ENCODE measurements at regions not wholly inside any gene's neighbourhood (a gene's known extent, or its start where the extent isn't known, plus 50 kb on each side); places are given as distances from the start of the nearest gene placed in this dataset.
"Not testable (repeated sequence)": the region's sequence is repeated elsewhere in the genome, so short reads cannot be mapped to it uniquely, and the experiment has no call there.

DNA sequence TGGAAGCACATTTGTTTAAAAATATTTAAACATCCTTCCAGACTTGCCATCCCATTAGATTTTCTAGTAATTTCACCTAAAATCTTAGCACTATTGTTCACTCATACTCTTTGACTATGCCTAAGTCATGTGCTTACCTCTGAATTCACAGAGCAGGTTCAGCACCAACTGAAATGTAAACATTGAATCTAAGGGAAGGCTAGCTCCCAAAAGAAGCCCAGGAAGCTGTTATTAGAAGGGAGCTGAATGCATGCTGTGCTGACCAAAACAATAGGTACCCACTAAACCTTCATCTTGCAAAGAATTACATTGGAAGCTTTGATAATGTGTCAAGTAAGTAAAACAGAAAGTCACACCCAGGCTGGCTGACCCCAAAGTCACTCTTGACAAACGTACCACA lies 571.3 kb downstream of the GABRG2 start:
- DNase-seq, result no peak

DNA sequence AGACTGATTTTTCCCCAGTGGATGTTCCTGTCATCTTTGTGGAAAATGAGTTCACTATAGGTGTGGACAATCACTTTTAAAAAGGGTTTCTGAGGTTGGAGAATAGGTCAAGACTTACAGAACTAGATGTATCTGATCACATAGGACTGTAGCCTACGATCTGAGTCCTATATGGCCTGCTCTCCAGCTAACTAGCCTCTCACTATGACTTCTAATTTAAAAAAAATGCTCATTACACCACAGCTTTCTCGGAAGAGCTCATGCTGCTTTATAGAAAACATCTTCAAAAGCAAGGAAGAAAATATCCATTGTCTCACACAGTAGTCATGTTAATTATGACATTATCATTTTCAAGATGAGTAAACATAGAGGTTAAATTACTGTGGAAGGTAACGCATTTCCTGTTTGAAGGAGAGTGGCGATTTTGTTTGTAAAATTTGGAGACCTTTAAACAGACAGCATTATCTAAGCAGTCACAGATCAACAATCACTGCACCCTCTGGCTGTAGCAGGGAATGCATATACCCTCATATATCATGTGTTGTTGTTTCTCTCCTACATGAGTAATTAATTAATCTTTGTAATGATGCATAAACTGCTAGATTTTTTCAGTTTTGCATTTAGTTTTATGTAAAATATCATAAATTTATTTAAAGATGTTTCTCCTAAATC lies 573.7 kb downstream of the GABRG2 start:
- DNase-seq, result no peak

- DNase-seq, result no peak
Measured at GRCh38 chr5:162654661-162655405, 587.3 kb downstream of the GABRG2 start.

DNA sequence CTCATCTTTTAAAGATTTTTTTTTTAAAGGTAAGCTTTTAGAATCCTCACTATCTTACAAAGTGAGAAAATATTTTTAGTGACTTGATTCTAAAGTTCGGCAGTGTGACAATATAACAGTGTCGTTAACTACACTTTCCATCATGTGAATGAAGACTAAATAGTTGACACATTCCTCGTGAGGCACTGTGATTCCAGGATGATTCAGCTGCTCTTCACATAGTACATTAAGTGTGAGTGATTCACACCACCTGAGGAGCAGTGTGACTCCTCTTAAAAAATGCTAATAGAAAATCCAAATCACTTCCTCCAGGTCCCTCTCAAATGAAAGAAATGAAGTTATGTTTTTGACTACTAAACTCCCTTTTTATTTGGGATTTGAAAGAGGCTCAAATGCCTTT lies 589.5 kb downstream of the GABRG2 start:
- no peak for DNase-seq

DNA sequence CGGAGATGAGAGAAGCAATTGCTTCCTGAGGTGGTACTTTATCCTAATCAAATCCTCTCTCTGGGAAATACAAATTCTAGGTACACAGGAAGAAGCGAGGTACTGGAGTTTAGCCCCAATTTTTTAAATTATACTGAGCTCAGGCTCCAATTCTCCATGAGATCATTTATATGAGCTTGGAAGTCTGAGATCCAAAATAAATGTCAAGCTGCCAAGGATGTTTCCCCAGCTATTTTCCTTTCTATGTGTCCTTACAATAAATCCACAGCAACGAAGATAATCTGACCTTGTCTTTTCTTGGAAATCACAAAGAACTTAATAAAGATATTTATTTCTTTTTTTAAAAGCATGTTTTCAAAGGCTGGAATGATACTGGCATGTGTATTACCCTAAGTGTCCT lies 597.3 kb downstream of the GABRG2 start:
- DNase-seq, result no peak

GRCh38 chr5:162668926-162669325 lies 601.4 kb downstream of the GABRG2 start:
- no peak for DNase-seq

GRCh38 chr5:162672061-162672460 lies 604.5 kb downstream of the GABRG2 start:
- no peak for DNase-seq

GRCh38 chr5:162683284-162683683 lies 615.7 kb downstream of the GABRG2 start:
- no peak for DNase-seq

DNA sequence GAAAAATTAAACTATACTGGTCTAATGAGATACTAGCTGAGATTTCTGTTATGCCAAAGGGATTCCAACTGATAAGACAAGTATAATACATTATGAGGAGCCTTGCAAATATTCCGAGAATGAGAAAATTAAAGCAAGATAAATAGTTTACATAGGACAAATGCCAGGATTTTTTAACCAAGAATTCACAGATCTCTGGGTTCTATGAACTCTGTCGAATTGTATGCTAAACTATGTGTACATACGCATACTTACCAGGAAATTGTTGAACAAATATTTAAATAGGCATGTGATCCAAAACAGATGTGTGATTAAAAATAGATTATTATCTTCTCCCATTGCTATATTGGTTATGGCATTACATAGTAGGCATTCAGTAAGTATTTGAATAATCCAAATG lies 616.6 kb downstream of the GABRG2 start:
- no peak for DNase-seq

- no peak for DNase-seq
Measured at GRCh38 chr5:162685302-162685701, 617.7 kb downstream of the GABRG2 start.

DNA sequence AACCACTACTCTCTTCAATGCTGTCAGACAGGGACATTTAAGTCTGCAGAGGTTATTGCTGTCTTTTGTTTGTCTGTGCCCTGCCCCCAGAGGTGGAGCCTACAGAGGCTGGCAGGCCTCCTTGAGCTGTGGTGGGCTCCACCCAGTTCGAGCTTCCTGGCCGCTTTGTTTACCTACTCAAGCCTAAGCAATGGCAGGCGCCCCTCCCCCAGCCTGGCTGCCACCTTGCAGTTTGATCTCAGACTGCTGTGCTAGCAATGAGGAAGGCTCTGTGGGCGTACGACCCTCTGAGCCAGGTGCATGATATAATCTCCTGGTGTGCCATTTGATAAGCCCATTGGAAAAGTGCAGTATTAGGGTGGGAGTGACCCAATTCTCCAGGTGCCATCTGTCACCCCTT lies 628.7 kb downstream of the GABRG2 start:
- not testable (repeated sequence) for DNase-seq

- no peak for DNase-seq
Measured at GRCh38 chr5:162699361-162699760, 631.8 kb downstream of the GABRG2 start.

GRCh38 chr5:162703914-162704313 lies 636.3 kb downstream of the GABRG2 start:
- DNase-seq, result no peak

GRCh38 chr5:162711244-162711643 lies 643.7 kb downstream of the GABRG2 start:
- DNase-seq, result no peak

GRCh38 chr5:162719720-162720119 lies 652.1 kb downstream of the GABRG2 start:
- no peak for DNase-seq

- no peak for DNase-seq
Measured at GRCh38 chr5:162721125-162721524, 653.6 kb downstream of the GABRG2 start.

DNA sequence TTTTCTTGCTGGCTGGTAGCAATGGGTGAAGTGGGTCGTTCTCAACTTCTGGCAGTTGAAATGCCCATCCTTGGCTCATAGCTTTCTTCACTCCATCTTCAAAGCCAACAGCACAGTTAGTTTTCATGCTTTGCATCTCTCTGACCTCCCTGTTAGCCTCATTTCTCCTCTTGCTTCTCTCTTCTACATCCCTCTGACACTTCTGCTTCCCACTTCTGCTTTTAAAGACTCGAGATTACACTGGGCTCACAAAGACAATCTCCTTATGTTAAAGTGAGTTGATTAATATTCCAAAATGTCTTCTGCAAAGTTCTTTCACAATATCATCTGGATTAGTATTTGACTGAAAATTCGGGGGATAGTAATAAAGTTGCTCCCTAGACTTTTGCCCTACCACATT lies 684.8 kb upstream of the CCNG1 start:
- no peak for DNase-seq

- no peak for DNase-seq
Measured at GRCh38 chr5:162762119-162762518, 675.3 kb upstream of the CCNG1 start.

DNA sequence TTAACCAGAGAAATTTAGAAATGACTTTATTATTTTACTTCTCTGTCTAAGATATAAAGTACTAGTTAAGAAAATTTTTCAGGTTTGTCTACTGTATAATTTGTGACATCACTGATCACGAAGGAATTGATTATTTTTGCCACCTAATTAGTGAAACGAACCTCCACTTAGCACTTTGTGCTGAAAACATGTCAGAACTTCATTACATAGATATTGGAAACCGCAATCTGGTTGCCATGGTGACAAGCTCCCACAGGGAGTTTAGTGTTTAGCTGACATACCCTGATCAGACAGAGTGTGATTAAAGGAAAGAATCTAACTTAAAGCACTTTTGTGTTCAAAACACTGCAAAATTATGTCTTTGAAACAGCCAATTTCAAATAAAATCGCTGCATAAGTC lies 668.4 kb upstream of the CCNG1 start:
- no peak for DNase-seq

DNA sequence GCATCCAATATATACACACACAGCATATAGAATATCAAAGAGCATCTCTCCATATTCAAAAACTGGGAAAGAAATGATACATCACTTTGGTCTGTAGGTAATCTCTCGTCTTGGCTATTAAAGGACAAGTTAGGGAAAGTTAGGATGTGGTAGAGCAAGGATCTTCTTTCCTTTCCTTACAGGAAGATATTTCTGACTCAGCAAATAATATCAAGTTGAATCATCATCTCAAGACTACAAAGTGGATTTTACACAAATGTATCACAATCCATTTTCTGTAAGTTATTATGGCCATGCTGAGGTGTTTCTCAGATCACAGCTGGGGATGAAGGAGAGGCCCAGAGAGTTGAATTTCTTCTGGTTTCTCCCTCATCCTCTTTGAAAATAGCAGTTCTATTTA lies 651.7 kb upstream of the CCNG1 start:
- DNase-seq, result no peak

DNA sequence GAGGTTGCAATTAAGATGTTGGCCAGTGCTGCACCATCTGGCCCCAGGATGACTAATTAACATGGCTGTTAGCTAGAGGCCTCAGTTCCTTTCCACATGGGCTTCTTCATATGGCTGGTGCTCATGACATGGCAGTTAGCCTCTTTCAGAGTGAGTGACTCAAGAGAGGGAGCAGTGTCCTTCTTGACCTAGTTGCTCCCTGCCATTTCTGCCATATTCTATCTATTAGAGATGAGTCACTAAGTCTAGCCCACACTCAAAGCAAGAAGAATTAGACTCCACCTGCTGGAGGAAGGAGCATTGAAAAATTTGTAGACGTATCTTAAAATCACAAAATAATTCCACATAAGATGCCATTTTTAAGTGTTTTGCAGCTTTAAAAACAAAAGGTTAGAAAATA lies 651.2 kb upstream of the CCNG1 start:
- no peak for DNase-seq

GRCh38 chr5:162796507-162796906 lies 640.9 kb upstream of the CCNG1 start:
- no peak for DNase-seq

DNA sequence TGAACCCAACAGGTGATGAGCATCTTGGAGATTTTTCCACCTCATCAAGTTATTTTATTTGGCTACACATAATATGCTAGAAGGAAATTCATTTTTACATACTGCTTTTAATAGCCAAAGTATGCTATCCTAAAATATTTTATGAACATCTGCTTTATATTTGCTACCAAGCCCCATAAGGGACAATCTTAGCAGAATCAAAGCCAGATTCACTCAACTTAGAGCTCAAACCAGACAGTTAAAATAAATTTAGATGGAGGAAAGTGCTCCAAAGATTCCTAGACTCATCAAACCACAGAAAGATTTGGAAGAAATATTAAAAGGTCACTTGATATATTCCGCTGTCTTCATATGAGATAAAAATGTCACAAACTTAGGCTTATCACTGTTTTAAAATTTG lies 637.1 kb upstream of the CCNG1 start:
- no peak for DNase-seq

- DNase-seq, result no peak
Measured at GRCh38 chr5:162801235-162801634, 636.2 kb upstream of the CCNG1 start.

GRCh38 chr5:162806195-162806594 lies 631.2 kb upstream of the CCNG1 start:
- DNase-seq, result no peak

All from NCI-H146 (cell line).